ENCODE measurements at regions not wholly inside any gene's neighbourhood (a gene's known extent, or its start where the extent isn't known, plus 50 kb on each side); places are given as distances from the start of the nearest gene placed in this dataset.
"Not testable (repeated sequence)": the region's sequence is repeated elsewhere in the genome, so short reads cannot be mapped to it uniquely, and the experiment has no call there.

- DNase-seq (ENCODE audit: low read depth): no peak
These were observed 155.4 kb downstream of the TRIM27 start for GRCh38 chr6:28768187-28768913.

- no peak for DNase-seq (ENCODE audit: low read depth)
These were observed 154.0 kb downstream of the TRIM27 start for GRCh38 chr6:28769626-28770402.

GRCh38 chr6:28770732-28771131, 153.1 kb downstream of the TRIM27 start:
- DNase-seq (ENCODE audit: low read depth): no peak

GRCh38 chr6:28771401-28772267, 152.2 kb downstream of the TRIM27 start:
- no peak for DNase-seq (ENCODE audit: low read depth)

GRCh38 chr6:28772480-28773381, 151.1 kb downstream of the TRIM27 start:
- no peak for DNase-seq (ENCODE audit: low read depth)

- no peak for DNase-seq (ENCODE audit: low read depth)
These were observed 149.3 kb downstream of the TRIM27 start for GRCh38 chr6:28774292-28775051.

- no peak for DNase-seq (ENCODE audit: low read depth)
These were observed 148.8 kb downstream of the TRIM27 start for GRCh38 chr6:28775052-28775376.

GRCh38 chr6:28775405-28776129, 148.2 kb downstream of the TRIM27 start:
- no peak for DNase-seq (ENCODE audit: low read depth)

- no peak for DNase-seq (ENCODE audit: low read depth)
These were observed 147.3 kb downstream of the TRIM27 start for GRCh38 chr6:28776269-28777146.

- no peak for DNase-seq (ENCODE audit: low read depth)
These were observed 146.7 kb downstream of the TRIM27 start for GRCh38 chr6:28777147-28777461.

GRCh38 chr6:28782113-28782673, 141.6 kb downstream of the TRIM27 start:
- DNase-seq (ENCODE audit: low read depth): no peak

GRCh38 chr6:28785962-28786679, 137.7 kb downstream of the TRIM27 start:
- no peak for DNase-seq (ENCODE audit: low read depth)

GRCh38 chr6:28789553-28790083, 134.2 kb downstream of the TRIM27 start:
- no peak for DNase-seq (ENCODE audit: low read depth)

GRCh38 chr6:28791002-28791383, 132.8 kb downstream of the TRIM27 start:
- no peak for DNase-seq (ENCODE audit: low read depth)

- no peak for DNase-seq (ENCODE audit: low read depth)
These were observed 129.4 kb downstream of the TRIM27 start for GRCh38 chr6:28794175-28795002.

- not testable (repeated sequence) for DNase-seq (ENCODE audit: low read depth)
These were observed 123.1 kb downstream of the TRIM27 start for GRCh38 chr6:28800647-28801046.

Data from stromal cell of bone marrow (primary cell).